ENCODE measurements at regions not wholly inside any gene's neighbourhood (a gene's known extent, or its start where the extent isn't known, plus 50 kb on each side); places are given as distances from the start of the nearest gene placed in this dataset.
"Not testable (repeated sequence)": the region's sequence is repeated elsewhere in the genome, so short reads cannot be mapped to it uniquely, and the experiment has no call there.

DNA sequence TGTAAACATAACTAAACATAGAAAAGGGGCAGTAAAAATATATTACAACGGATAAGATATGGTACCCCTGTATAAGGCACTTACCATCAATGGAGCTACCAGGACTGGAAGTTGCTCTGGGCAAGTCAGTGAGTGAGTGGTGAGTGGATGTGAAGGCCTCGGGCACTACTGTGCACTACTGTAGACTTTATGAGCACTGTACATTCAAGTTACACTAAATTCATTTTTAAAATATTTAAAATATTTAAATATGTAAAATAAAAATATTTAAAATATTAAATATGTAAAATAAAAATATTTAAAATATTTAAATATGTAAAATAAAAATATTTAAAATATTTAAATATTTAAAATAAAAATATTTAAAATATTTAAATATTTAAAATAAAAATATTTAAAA lies 73.6 kb downstream of the KLF15 start:
- TF ChIP-seq, protein P1, sequence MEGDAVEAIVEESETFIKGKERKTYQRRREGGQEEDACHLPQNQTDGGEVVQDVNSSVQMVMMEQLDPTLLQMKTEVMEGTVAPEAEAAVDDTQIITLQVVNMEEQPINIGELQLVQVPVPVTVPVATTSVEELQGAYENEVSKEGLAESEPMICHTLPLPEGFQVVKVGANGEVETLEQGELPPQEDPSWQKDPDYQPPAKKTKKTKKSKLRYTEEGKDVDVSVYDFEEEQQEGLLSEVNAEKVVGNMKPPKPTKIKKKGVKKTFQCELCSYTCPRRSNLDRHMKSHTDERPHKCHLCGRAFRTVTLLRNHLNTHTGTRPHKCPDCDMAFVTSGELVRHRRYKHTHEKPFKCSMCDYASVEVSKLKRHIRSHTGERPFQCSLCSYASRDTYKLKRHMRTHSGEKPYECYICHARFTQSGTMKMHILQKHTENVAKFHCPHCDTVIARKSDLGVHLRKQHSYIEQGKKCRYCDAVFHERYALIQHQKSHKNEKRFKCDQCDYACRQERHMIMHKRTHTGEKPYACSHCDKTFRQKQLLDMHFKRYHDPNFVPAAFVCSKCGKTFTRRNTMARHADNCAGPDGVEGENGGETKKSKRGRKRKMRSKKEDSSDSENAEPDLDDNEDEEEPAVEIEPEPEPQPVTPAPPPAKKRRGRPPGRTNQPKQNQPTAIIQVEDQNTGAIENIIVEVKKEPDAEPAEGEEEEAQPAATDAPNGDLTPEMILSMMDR (IDR thresholded peaks at IDR 0.05) = not testable (repeated sequence)
- TF ChIP-seq SMC3 (IDR thresholded peaks at IDR 0.05; ENCODE audit: low read depth, low read length); EZH2phosphoT487 (IDR thresholded peaks at IDR 0.05; ENCODE audit: borderline replicate concordance, low read depth); FOXJ3 (CRISPR knock-in tag; IDR thresholded peaks at IDR 0.05); MXI1 (IDR thresholded peaks at IDR 0.05; ENCODE audit: low read depth, low read length); TCF12 (IDR thresholded peaks at IDR 0.05); TAF1 (IDR thresholded peaks at IDR 0.05; ENCODE audit: borderline replicate concordance, low read depth, low read length); NRF1 (IDR thresholded peaks at IDR 0.05; ENCODE audit: low read depth, low read length); JUND (IDR thresholded peaks at IDR 0.05); POLR2AphosphoS5 (IDR thresholded peaks at IDR 0.05; ENCODE audit: low read depth, low read length): not testable (repeated sequence)
- TF ChIP-seq, protein P2, sequence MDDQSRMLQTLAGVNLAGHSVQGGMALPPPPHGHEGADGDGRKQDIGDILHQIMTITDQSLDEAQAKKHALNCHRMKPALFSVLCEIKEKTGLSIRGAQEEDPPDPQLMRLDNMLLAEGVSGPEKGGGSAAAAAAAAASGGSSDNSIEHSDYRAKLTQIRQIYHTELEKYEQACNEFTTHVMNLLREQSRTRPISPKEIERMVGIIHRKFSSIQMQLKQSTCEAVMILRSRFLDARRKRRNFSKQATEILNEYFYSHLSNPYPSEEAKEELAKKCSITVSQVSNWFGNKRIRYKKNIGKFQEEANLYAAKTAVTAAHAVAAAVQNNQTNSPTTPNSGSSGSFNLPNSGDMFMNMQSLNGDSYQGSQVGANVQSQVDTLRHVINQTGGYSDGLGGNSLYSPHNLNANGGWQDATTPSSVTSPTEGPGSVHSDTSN (IDR thresholded peaks at IDR 0.05) = not testable (repeated sequence)
- TF ChIP-seq, protein P3, sequence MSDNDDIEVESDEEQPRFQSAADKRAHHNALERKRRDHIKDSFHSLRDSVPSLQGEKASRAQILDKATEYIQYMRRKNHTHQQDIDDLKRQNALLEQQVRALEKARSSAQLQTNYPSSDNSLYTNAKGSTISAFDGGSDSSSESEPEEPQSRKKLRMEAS (IDR thresholded peaks at IDR 0.05; ENCODE audit: low read depth) = not testable (repeated sequence)
- TF ChIP-seq, protein P4, sequence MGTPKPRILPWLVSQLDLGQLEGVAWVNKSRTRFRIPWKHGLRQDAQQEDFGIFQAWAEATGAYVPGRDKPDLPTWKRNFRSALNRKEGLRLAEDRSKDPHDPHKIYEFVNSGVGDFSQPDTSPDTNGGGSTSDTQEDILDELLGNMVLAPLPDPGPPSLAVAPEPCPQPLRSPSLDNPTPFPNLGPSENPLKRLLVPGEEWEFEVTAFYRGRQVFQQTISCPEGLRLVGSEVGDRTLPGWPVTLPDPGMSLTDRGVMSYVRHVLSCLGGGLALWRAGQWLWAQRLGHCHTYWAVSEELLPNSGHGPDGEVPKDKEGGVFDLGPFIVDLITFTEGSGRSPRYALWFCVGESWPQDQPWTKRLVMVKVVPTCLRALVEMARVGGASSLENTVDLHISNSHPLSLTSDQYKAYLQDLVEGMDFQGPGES (IDR thresholded peaks at IDR 0.05; ENCODE audit: low read depth, low read length) = not testable (repeated sequence)
- TF ChIP-seq, protein P5, sequence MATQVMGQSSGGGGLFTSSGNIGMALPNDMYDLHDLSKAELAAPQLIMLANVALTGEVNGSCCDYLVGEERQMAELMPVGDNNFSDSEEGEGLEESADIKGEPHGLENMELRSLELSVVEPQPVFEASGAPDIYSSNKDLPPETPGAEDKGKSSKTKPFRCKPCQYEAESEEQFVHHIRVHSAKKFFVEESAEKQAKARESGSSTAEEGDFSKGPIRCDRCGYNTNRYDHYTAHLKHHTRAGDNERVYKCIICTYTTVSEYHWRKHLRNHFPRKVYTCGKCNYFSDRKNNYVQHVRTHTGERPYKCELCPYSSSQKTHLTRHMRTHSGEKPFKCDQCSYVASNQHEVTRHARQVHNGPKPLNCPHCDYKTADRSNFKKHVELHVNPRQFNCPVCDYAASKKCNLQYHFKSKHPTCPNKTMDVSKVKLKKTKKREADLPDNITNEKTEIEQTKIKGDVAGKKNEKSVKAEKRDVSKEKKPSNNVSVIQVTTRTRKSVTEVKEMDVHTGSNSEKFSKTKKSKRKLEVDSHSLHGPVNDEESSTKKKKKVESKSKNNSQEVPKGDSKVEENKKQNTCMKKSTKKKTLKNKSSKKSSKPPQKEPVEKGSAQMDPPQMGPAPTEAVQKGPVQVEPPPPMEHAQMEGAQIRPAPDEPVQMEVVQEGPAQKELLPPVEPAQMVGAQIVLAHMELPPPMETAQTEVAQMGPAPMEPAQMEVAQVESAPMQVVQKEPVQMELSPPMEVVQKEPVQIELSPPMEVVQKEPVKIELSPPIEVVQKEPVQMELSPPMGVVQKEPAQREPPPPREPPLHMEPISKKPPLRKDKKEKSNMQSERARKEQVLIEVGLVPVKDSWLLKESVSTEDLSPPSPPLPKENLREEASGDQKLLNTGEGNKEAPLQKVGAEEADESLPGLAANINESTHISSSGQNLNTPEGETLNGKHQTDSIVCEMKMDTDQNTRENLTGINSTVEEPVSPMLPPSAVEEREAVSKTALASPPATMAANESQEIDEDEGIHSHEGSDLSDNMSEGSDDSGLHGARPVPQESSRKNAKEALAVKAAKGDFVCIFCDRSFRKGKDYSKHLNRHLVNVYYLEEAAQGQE (IDR thresholded peaks at IDR 0.05; ENCODE audit: low read depth, low read length) = not testable (repeated sequence)

All from SK-N-SH (cell line).